Breast epithelium (tissue), 3 donors: ENCODE measurements at regions not wholly inside any gene's neighbourhood (a gene's known extent, or its start where the extent isn't known, plus 50 kb on each side); places are given as distances from the start of the nearest gene placed in this dataset.

Experiments
- CTCF ChIP-seq, 3 donors: fragments of 450-650 bp; IDR thresholded peaks; one replicate each; pipeline ENCODE4 v1.5.1; 2016 to 2017; ENCODE audit warnings: antibody characterized with exemption in 3 of 3, mild to moderate bottlenecking in 3 of 3, moderate library complexity in 3 of 3
- POLR2AphosphoS5 ChIP-seq, 3 donors: sonication (generic); formaldehyde crosslinking; IDR thresholded peaks; one replicate each; pipeline ENCODE4 v1.6.1; 2017; ENCODE audit warnings: antibody characterized with exemption in 3 of 3

- TF ChIP-seq CTCF (IDR thresholded peaks at IDR 0.05) (no peak), POLR2AphosphoS5 (IDR thresholded peaks at IDR 0.05) (no peak)
Observed at GRCh38 chr1:4161366-4162006, 261.4 kb upstream of the C1orf174 start.
